ENCODE measurements at regions not wholly inside any gene's neighbourhood (a gene's known extent, or its start where the extent isn't known, plus 50 kb on each side); places are given as distances from the start of the nearest gene placed in this dataset.
"Not testable (repeated sequence)": the region's sequence is repeated elsewhere in the genome, so short reads cannot be mapped to it uniquely, and the experiment has no call there.

DNA sequence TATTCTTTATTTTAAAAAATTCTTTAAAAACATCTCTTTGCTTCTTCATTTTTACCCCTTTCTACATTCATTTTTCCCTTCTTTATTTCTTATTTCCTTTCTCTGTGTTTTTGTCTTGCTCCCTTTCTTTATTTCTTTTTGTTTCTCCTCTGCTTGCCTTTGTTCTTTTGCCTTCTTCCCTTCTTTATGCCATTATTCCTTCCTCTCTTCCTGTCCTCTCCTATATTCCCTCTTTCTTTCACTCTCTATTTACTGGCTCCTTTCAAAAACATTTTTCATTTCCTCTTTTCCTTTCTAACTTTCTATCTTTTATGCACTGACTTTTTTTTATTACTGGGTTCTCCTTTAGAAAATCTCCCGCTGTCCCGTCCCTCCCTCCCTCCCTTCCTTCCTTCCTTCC lies 102.2 kb downstream of the RBMX2 start:
- Histone ChIP-seq H3K4me1 (ENCODE audit: low read length) (no peaks in the 10 kb centered on the region), H3K79me2 (ENCODE audit: low read length) (no peaks in the 10 kb centered on the region), H3K36me3 (ENCODE audit: insufficient read depth, low read length) (no peaks in the 10 kb centered on the region), H3K27me3 (ENCODE audit: low read length) (no peaks in the 10 kb centered on the region), H4K20me1 (ENCODE audit: insufficient read depth, low read depth, low read length) (no peaks in the 10 kb centered on the region), H3K4me2 (ENCODE audit: low read depth, low read length, poor library complexity, severe bottlenecking) (no peak overlapping the region), H3K4me3 (ENCODE audit: low read length) (no peak overlapping the region), H3K9ac (ENCODE audit: low read length) (no peak overlapping the region), H2AFZ (ENCODE audit: low read length) (no peak overlapping the region), H3K9me3 (ENCODE audit: low read length) (no peaks in the 10 kb centered on the region), H3K27ac (ENCODE audit: low read length) (no peak overlapping the region), H3K9me2 (replicated peaks; ENCODE audit: insufficient read depth, low read length) (no peaks in the 10 kb centered on the region)
- no peak for DNase-seq

- Histone ChIP-seq H3K79me2 (ENCODE audit: low read length) (no peaks in the 10 kb centered on the region), H2AFZ (ENCODE audit: low read length) (no peak overlapping the region), H3K4me1 (ENCODE audit: low read length) (no peaks in the 10 kb centered on the region), H3K9me3 (ENCODE audit: low read length) (no peaks in the 10 kb centered on the region), H3K4me3 (ENCODE audit: low read length) (no peak overlapping the region), H3K9ac (ENCODE audit: low read length) (no peak overlapping the region), H3K4me2 (ENCODE audit: low read depth, low read length, poor library complexity, severe bottlenecking) (no peak overlapping the region), H3K27me3 (ENCODE audit: low read length) (no peaks in the 10 kb centered on the region), H3K27ac (ENCODE audit: low read length) (no peak overlapping the region), H4K20me1 (ENCODE audit: insufficient read depth, low read depth, low read length) (no peaks in the 10 kb centered on the region), H3K9me2 (replicated peaks; ENCODE audit: insufficient read depth, low read length) (no peaks in the 10 kb centered on the region), H3K36me3 (ENCODE audit: insufficient read depth, low read length) (no peaks in the 10 kb centered on the region)
- no peak for DNase-seq
Observed at GRCh38 chrX:130507015-130507414, 105.2 kb downstream of the RBMX2 start.

- H4K20me1 ChIP-seq (ENCODE audit: insufficient read depth, low read depth, low read length); H2AFZ ChIP-seq (ENCODE audit: low read length): not testable (repeated sequence)
Observed at GRCh38 chrX:130512534-130512933, 110.7 kb downstream of the RBMX2 start.

DNA sequence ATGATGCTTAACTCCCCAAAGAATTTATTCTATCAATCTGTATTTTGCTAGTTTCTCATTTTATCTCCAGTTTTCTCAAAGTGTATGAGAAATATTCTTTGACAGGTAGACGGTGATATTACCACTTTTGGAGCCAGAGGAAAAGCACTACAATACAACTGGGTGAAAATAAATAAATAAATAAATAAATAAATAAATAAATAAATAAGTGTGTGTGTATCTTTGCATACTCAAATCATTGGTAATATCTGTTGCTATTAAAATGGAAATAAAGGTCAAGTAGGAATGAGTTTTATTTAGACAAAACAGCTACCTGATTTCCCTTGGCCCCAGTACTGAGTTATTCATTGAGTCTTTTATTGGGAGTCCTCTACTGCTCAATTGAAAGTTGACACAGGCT lies 114.3 kb downstream of the RBMX2 start:
- H3K36me3 ChIP-seq (ENCODE audit: insufficient read depth, low read length): no peaks in the 10 kb centered on the region
- no peaks in the 10 kb centered on the region for H3K4me1 ChIP-seq (ENCODE audit: low read length)
- no peaks in the 10 kb centered on the region for H3K27me3 ChIP-seq (ENCODE audit: low read length)
- no peak overlapping the region for H3K9ac ChIP-seq (ENCODE audit: low read length)
- no peak overlapping the region for H2AFZ ChIP-seq (ENCODE audit: low read length)
- H3K4me2 ChIP-seq (ENCODE audit: low read depth, low read length, poor library complexity, severe bottlenecking): no peak overlapping the region
- no peak overlapping the region for H3K4me3 ChIP-seq (ENCODE audit: low read length)
- no peaks in the 10 kb centered on the region for H4K20me1 ChIP-seq (ENCODE audit: insufficient read depth, low read depth, low read length)
- H3K9me2 ChIP-seq (replicated peaks; ENCODE audit: insufficient read depth, low read length): no peaks in the 10 kb centered on the region
- H3K27ac ChIP-seq (ENCODE audit: low read length): no peak overlapping the region
- no peak for DNase-seq
- no peaks in the 10 kb centered on the region for H3K9me3 ChIP-seq (ENCODE audit: low read length)
- no peaks in the 10 kb centered on the region for H3K79me2 ChIP-seq (ENCODE audit: low read length)

More at GRCh38 chrX:130512534-130512933, 110.7 kb downstream of the RBMX2 start:
- H3K36me3 ChIP-seq (ENCODE audit: insufficient read depth, low read length); H3K27ac ChIP-seq (ENCODE audit: low read length); H3K9ac ChIP-seq (ENCODE audit: low read length); H3K4me3 ChIP-seq (ENCODE audit: low read length); H3K79me2 ChIP-seq (ENCODE audit: low read length); DNase-seq; H3K27me3 ChIP-seq (ENCODE audit: low read length); H3K9me3 ChIP-seq (ENCODE audit: low read length); H3K4me2 ChIP-seq (ENCODE audit: low read depth, low read length, poor library complexity, severe bottlenecking); H3K9me2 ChIP-seq (replicated peaks; ENCODE audit: insufficient read depth, low read length); H3K4me1 ChIP-seq (ENCODE audit: low read length): not testable (repeated sequence)

DNA sequence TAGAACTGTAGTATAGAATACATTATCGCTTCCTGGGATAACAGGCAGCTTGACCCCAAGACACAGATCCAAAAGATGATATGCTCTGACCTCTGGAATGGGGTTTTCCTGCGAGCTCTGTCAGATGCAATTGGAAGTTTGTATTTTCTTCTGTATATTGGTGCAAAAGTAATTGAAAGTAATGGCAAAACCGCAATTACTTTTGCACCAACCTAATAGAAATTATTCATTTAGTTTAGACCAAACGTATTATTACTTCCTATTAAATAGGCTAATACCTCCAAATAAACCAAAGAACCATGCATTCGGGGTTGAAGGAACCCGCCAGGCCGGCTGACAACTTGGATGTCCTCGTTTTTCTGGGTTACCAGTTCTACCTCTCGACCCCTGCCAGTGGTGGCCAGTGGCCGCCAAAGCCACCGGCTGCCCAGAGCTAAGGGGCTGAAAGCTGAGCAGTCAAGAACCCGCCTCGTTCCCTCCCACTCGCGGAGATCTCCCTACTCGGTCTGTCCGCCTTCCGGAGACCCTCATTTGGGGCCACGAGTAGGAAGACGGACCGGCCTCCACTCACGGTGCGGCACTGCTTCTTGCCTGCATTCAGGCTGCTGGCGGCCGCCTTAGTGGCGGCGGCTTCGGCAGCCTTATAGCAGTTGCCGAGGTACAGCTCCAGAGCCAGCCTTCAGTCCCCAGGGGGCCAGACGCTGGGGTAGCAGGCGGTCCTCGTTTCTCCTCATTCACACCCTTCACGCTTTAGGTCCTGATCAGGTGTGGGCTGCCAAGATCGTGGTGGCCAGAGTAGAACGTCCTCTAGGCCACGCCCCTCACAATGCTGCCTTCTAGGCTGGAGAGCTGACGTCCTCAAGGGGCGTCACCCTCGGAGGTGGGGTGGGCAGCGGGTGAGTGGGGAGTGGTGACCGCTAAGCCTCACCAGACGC lies 121.9 kb downstream of the RBMX2 start:
- Histone ChIP-seq H3K9me3 (ENCODE audit: low read length) (no peaks in the 10 kb centered on the region), H3K4me2 (ENCODE audit: low read depth, low read length, poor library complexity, severe bottlenecking) (no peak overlapping the region), H3K4me3 (ENCODE audit: low read length) (no peak overlapping the region), H3K36me3 (ENCODE audit: insufficient read depth, low read length) (no peaks in the 10 kb centered on the region), H3K27ac (ENCODE audit: low read length) (no peak overlapping the region), H3K27me3 (ENCODE audit: low read length) (no peaks in the 10 kb centered on the region), H3K9me2 (replicated peaks; ENCODE audit: insufficient read depth, low read length) (no peaks in the 10 kb centered on the region), H3K9ac (ENCODE audit: low read length) (no peak overlapping the region), H3K4me1 (ENCODE audit: low read length) (no peaks in the 10 kb centered on the region), H2AFZ (ENCODE audit: low read length) (no peak overlapping the region), H3K79me2 (ENCODE audit: low read length) (no peaks in the 10 kb centered on the region), H4K20me1 (ENCODE audit: insufficient read depth, low read depth, low read length) (no peaks in the 10 kb centered on the region)
- DNase-seq: no peak

DNA sequence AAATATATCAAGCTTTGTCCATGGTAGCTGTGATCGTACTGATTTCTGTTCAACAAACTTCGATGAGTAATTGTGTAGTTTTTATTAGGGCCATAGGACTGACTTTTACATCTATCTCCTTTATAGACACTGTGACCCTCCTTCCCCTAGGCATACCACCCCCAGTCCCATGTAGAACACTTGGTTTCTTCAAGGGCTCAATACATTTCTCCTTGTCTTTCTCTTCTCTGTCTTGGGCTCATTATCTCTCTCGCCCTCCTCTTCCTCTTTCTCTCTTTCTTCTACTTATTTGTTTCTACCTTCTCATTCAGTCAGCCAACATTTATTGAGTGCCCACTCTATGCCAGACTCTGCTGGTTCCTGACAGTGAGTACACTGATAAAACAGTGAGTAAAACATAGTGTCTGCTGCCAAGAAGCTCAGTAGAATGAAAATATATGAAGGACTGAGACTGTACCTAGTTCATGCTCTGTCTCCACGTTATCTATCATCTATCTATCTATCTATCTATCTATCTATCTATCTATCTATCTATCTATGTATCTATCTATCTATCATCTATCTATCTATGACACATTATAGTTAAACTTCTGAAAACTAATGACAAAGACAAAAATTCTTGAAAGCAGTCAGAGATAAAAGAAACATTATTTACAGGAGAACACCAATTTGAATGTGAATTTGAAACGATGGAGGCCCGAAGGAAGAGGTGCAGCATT lies 122.8 kb downstream of the RBMX2 start:
- Histone ChIP-seq H3K9me3 (ENCODE audit: low read length) (no peaks in the 10 kb centered on the region), H3K9me2 (replicated peaks; ENCODE audit: insufficient read depth, low read length) (no peaks in the 10 kb centered on the region), H3K4me2 (ENCODE audit: low read depth, low read length, poor library complexity, severe bottlenecking) (no peak overlapping the region), H4K20me1 (ENCODE audit: insufficient read depth, low read depth, low read length) (no peaks in the 10 kb centered on the region), H3K27me3 (ENCODE audit: low read length) (no peaks in the 10 kb centered on the region), H3K79me2 (ENCODE audit: low read length) (no peaks in the 10 kb centered on the region), H2AFZ (ENCODE audit: low read length) (no peak overlapping the region), H3K4me1 (ENCODE audit: low read length) (no peaks in the 10 kb centered on the region), H3K9ac (ENCODE audit: low read length) (no peak overlapping the region), H3K36me3 (ENCODE audit: insufficient read depth, low read length) (no peaks in the 10 kb centered on the region), H3K4me3 (ENCODE audit: low read length) (no peak overlapping the region), H3K27ac (ENCODE audit: low read length) (no peak overlapping the region)
- no peak for DNase-seq

DNA sequence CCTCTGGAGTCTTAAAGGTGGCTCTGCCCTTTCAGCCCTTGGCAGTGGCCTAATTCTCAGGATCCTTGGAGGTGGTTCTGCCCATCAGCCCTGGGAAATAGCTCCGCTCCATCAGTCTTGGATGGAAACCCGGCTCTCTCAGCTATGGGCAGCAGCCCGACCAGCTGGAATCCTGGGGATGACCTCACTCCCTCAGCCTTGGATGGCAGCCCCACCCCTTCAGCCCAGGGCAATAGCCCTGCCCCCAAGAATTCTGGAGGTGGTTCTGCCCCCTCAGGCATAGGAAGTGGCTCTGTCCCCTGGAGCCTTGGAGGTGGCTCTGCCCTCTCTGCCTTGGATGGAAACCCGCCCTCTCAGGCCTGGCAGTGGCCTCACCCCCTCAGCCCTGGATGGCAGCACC lies 127.7 kb downstream of the RBMX2 start:
- Histone ChIP-seq H2AFZ (ENCODE audit: low read length) (no peak overlapping the region), H3K36me3 (ENCODE audit: insufficient read depth, low read length) (no peaks in the 10 kb centered on the region), H3K9ac (ENCODE audit: low read length) (no peak overlapping the region), H3K9me2 (replicated peaks; ENCODE audit: insufficient read depth, low read length) (no peaks in the 10 kb centered on the region), H3K4me3 (ENCODE audit: low read length) (no peak overlapping the region), H3K79me2 (ENCODE audit: low read length) (no peaks in the 10 kb centered on the region), H3K4me1 (ENCODE audit: low read length) (no peaks in the 10 kb centered on the region), H4K20me1 (ENCODE audit: insufficient read depth, low read depth, low read length) (no peaks in the 10 kb centered on the region), H3K27me3 (ENCODE audit: low read length) (no peaks in the 10 kb centered on the region), H3K4me2 (ENCODE audit: low read depth, low read length, poor library complexity, severe bottlenecking) (no peak overlapping the region), H3K27ac (ENCODE audit: low read length) (no peak overlapping the region), H3K9me3 (ENCODE audit: low read length) (no peaks in the 10 kb centered on the region)
- DNase-seq: no peak

GRCh38 chrX:130531066-130531465 lies 129.3 kb downstream of the RBMX2 start:
- DNase-seq: no peak
- no peaks in the 10 kb centered on the region for H3K9me2 ChIP-seq (replicated peaks; ENCODE audit: insufficient read depth, low read length)
- no peak overlapping the region for H2AFZ ChIP-seq (ENCODE audit: low read length)

More at GRCh38 chrX:130531066-130531465, 129.3 kb downstream of the RBMX2 start:
- no peaks in the 10 kb centered on the region for H3K4me1 ChIP-seq (ENCODE audit: low read length)
- no peak overlapping the region for H3K4me2 ChIP-seq (ENCODE audit: low read depth, low read length, poor library complexity, severe bottlenecking)
- no peaks in the 10 kb centered on the region for H3K36me3 ChIP-seq (ENCODE audit: insufficient read depth, low read length)
- no peak overlapping the region for H3K27ac ChIP-seq (ENCODE audit: low read length)
- H3K9ac ChIP-seq (ENCODE audit: low read length): no peak overlapping the region
- no peaks in the 10 kb centered on the region for H4K20me1 ChIP-seq (ENCODE audit: insufficient read depth, low read depth, low read length)
- H3K27me3 ChIP-seq (ENCODE audit: low read length): no peaks in the 10 kb centered on the region
- H3K9me3 ChIP-seq (ENCODE audit: low read length): no peaks in the 10 kb centered on the region
- no peak overlapping the region for H3K4me3 ChIP-seq (ENCODE audit: low read length)
- H3K79me2 ChIP-seq (ENCODE audit: low read length): no peaks in the 10 kb centered on the region

Measured in Karpas-422 (cell line).